Endodermal cell (in vitro differentiated cells): ENCODE measurements at regions not wholly inside any gene's neighbourhood (a gene's known extent, or its start where the extent isn't known, plus 50 kb on each side); places are given as distances from the start of the nearest gene placed in this dataset.

Source experiments
- DNase-seq: peaks from one replicate; pipeline ENCODE4 v3.0.0-alpha.2; 2017
- H3K27ac ChIP-seq: 2 replicates; pipeline ENCODE4 v1.5.1; 2013; ENCODE audit warnings: mild to moderate bottlenecking, low read depth, low read length, moderate library complexity
- H3K27me3 ChIP-seq: 2 replicates; pipeline ENCODE4 v1.6.1; 2013; ENCODE audit warnings: mild to moderate bottlenecking, low read length, moderate library complexity; ENCODE audit not compliant: insufficient read depth, control insufficient read depth, poor library complexity, severe bottlenecking
- H3K36me3 ChIP-seq: 2 replicates; pipeline ENCODE4 v1.7.0; 2013; ENCODE audit warnings: mild to moderate bottlenecking, low read length, moderate library complexity; ENCODE audit not compliant: control insufficient read depth, insufficient read depth
- H3K4me1 ChIP-seq: one replicate; pipeline ENCODE4 v1.7.0; 2013; ENCODE audit warnings: low read length; ENCODE audit not compliant: control insufficient read depth, insufficient read depth
- H3K4me3 ChIP-seq: 2 replicates; pipeline ENCODE4 v1.5.1; 2013; ENCODE audit warnings: mild to moderate bottlenecking, low read length, moderate library complexity
- H3K9ac ChIP-seq: 2 replicates; pipeline ENCODE4 v1.6.1; 2013; ENCODE audit warnings: mild to moderate bottlenecking, low read length, moderate library complexity; ENCODE audit not compliant: poor library complexity, severe bottlenecking; ENCODE audit errors: extremely low read depth
- H3K9me3 ChIP-seq: 2 replicates; pipeline ENCODE4 v1.6.1; 2013; ENCODE audit warnings: mild to moderate bottlenecking, low read length, moderate library complexity; ENCODE audit not compliant: control insufficient read depth
- H3K27ac Mint-ChIP-seq: 2 replicates; pipeline ENCODE4 v1.8.0; 2020; ENCODE audit warnings: mixed read lengths
- H3K27me3 Mint-ChIP-seq: 2 replicates; pipeline ENCODE4 v1.8.0; 2021; ENCODE audit warnings: mild to moderate bottlenecking, mixed read lengths; ENCODE audit not compliant: insufficient read depth
- H3K36me3 Mint-ChIP-seq: 2 replicates; pipeline ENCODE4 v1.8.0; 2020; ENCODE audit warnings: low read depth, mixed read lengths
- H3K4me1 Mint-ChIP-seq: 2 replicates; pipeline ENCODE4 v1.8.0; 2020; ENCODE audit warnings: mixed read lengths
- H3K4me3 Mint-ChIP-seq: 2 replicates; pipeline ENCODE4 v1.8.0; 2020; ENCODE audit warnings: mild to moderate bottlenecking, moderate library complexity, mixed read lengths
- H3K9me3 Mint-ChIP-seq: 2 replicates; pipeline ENCODE4 v1.8.0; 2020; ENCODE audit warnings: mild to moderate bottlenecking, mixed read lengths
- CTCF ChIP-seq: fragments of 200-600 bp; sonication (generic); conservative IDR thresholded peaks from 2 replicates; pipeline ENCODE4 v1.5.0; 2021; ENCODE audit warnings: antibody characterized with exemption, mild to moderate bottlenecking
- WGBS, 2 experiments: methylation state at CpG; one replicate each; pipeline versions ENCODE4 v1.1.5 to v1.1.7; 2013; ENCODE audit warnings: missing lambda C conversion rate in 2 of 2, mixed read lengths in 1 of 2; ENCODE audit not compliant: insufficient coverage in 1 of 2, insufficient read length in 1 of 2; 5-methylcytosine and 5-hydroxymethylcytosine counted together

GRCh38 chr9:120294003-120294402 is 286.0 kb downstream of the CDK5RAP2 start:
- H3K27ac Mint-ChIP-seq, result no peak overlapping the region
- no peak for DNase-seq
- no peaks in the 10 kb centered on the region for H3K4me1 ChIP-seq
- H3K27ac ChIP-seq, result no peak overlapping the region
- H3K4me1 Mint-ChIP-seq, result no peaks in the 10 kb centered on the region
- no peak for TF ChIP-seq CTCF
- no peak overlapping the region for H3K4me3 ChIP-seq
- peaks cover 14% of the 10 kb centered on the region for H3K9me3 Mint-ChIP-seq
- no peak overlapping the region for H3K4me3 Mint-ChIP-seq
- no peaks in the 10 kb centered on the region for H3K27me3 Mint-ChIP-seq
- no peaks in the 10 kb centered on the region for H3K27me3 ChIP-seq
- H3K36me3 ChIP-seq, result no peaks in the 10 kb centered on the region
- H3K9me3 ChIP-seq, result no peaks in the 10 kb centered on the region
- WGBS, 2 experiments, result 86 to 100% methylated on average over 2 to 4 of the region's 4 CpGs
- H3K9ac ChIP-seq, result no peak overlapping the region
- H3K36me3 Mint-ChIP-seq, result no peaks in the 10 kb centered on the region

GRCh38 chr9:120292606-120293005 is 287.4 kb downstream of the CDK5RAP2 start:
- Mint-ChIP-seq H3K4me1 (no peaks in the 10 kb centered on the region), H3K36me3 (no peaks in the 10 kb centered on the region), H3K4me3 (no peak overlapping the region), H3K9me3 (peaks cover 14% of the 10 kb centered on the region), H3K27ac (no peak overlapping the region), H3K27me3 (no peaks in the 10 kb centered on the region)
- Histone ChIP-seq H3K9ac (no peak overlapping the region), H3K27me3 (no peaks in the 10 kb centered on the region), H3K4me1 (no peaks in the 10 kb centered on the region), H3K36me3 (no peaks in the 10 kb centered on the region), H3K27ac (no peak overlapping the region), H3K4me3 (no peak overlapping the region), H3K9me3 (no peaks in the 10 kb centered on the region)
- TF ChIP-seq CTCF, result no peak
- no CpG with 5 or more reads among the region's 1 CpG for WGBS, 2 experiments
- no peak for DNase-seq

GRCh38 chr9:120291050-120291449 is 288.9 kb downstream of the CDK5RAP2 start:
- no peak overlapping the region for H3K27ac ChIP-seq
- no peak for DNase-seq
- Mint-ChIP-seq H3K4me3 (no peak overlapping the region), H3K36me3 (no peaks in the 10 kb centered on the region), H3K4me1 (no peaks in the 10 kb centered on the region), H3K9me3 (peaks cover 14% of the 10 kb centered on the region), H3K27me3 (no peaks in the 10 kb centered on the region), H3K27ac (no peak overlapping the region)
- H3K9me3 ChIP-seq, result no peaks in the 10 kb centered on the region
- WGBS, 2 experiments, result 88 to 94% methylated on average over 3 of the region's 3 CpGs
- no peaks in the 10 kb centered on the region for H3K4me1 ChIP-seq
- no peak overlapping the region for H3K4me3 ChIP-seq
- no peaks in the 10 kb centered on the region for H3K27me3 ChIP-seq
- no peak for TF ChIP-seq CTCF
- H3K9ac ChIP-seq, result no peak overlapping the region
- H3K36me3 ChIP-seq, result no peaks in the 10 kb centered on the region
